H1 (cell line): ENCODE measurements at regions not wholly inside any gene's neighbourhood (a gene's known extent, or its start where the extent isn't known, plus 50 kb on each side); places are given as distances from the start of the nearest gene placed in this dataset.

Experiments used
- CEBPB ChIP-seq: IDR thresholded peaks from 2 replicates; pipeline ENCODE4 v1.6.1; 2012; ENCODE audit warnings: low read depth, low read length
- EP300 ChIP-seq, 2 experiments: IDR thresholded peaks; 1 replicate in 1 of 2; 2 replicates in 1 of 2; pipeline ENCODE4 v1.6.1; 2011 to 2012; ENCODE audit warnings: low read depth in 2 of 2, low read length in 2 of 2, mild to moderate bottlenecking in 2 of 2, borderline replicate concordance in 1 of 2, inconsistent platforms in 1 of 2, moderate library complexity in 1 of 2
- RAD21 ChIP-seq, 2 experiments: IDR thresholded peaks in 1 of 2; conservative IDR thresholded peaks in 1 of 2; 2 replicates each; pipeline ENCODE4 v1.6.1; 2011; ENCODE audit warnings: low read depth in 2 of 2, low read length in 2 of 2, improper control_type of control experiment in 1 of 2, inconsistent platforms in 1 of 2, mild to moderate bottlenecking in 1 of 2, moderate library complexity in 1 of 2

GRCh38 chr7:50962962-50963374 lies 180.3 kb upstream of the GRB10 start (continued):
- TF ChIP-seq EP300 (IDR thresholded peaks at IDR 0.05; ENCODE audit: borderline replicate concordance in 1 of 2, low read depth in 2 of 2, low read length in 2 of 2) (no peak), RAD21 (IDR thresholded peaks at IDR 0.05 in 1 of 2, conservative IDR thresholded peaks at IDR 0.05 in 1 of 2; ENCODE audit: low read depth in 2 of 2, low read length in 2 of 2) (no peak), CEBPB (no peak)
- TF ChIP-seq, all 59 proteins: peak for 0
